Islet precursor cell (in vitro differentiated cells): ENCODE measurements at regions not wholly inside any gene's neighbourhood (a gene's known extent, or its start where the extent isn't known, plus 50 kb on each side); places are given as distances from the start of the nearest gene placed in this dataset.

ENCODE experiments used
- DNase-seq: peaks from one replicate; pipeline ENCODE4 v3.0.0-alpha.2; 2018

- DNase-seq, result no peak
These were observed 122.5 kb downstream of the DICER1 start for GRCh38 chr14:95034788-95035187.

GRCh38 chr14:95033682-95034632 is 123.4 kb downstream of the DICER1 start:
- DNase-seq, result no peak

- no peak for DNase-seq
These were observed 124.3 kb downstream of the DICER1 start for GRCh38 chr14:95033031-95033430.

- DNase-seq, result peak; percentile 40
These were observed 130.4 kb downstream of the DICER1 start for GRCh38 chr14:95026851-95027463.

GRCh38 chr14:95025941-95026340 is 131.4 kb downstream of the DICER1 start:
- DNase-seq, result peak; percentile 38

- DNase-seq, result peak; percentile 39
These were observed 132.1 kb downstream of the DICER1 start for GRCh38 chr14:95025218-95025617.

- no peak for DNase-seq
These were observed 132.9 kb downstream of the DICER1 start for GRCh38 chr14:95024380-95024779.

- peak; percentile 87 for DNase-seq
These were observed 133.4 kb downstream of the DICER1 start for GRCh38 chr14:95023886-95024285.

GRCh38 chr14:95023115-95023514 is 134.2 kb downstream of the DICER1 start:
- DNase-seq, result no peak

- DNase-seq, result no peak
These were observed 135.7 kb downstream of the DICER1 start for GRCh38 chr14:95021588-95021987.

- DNase-seq, result no peak
These were observed 138.5 kb downstream of the DICER1 start for GRCh38 chr14:95018821-95019220.

- peak; percentile 70 for DNase-seq
These were observed 142.3 kb downstream of the DICER1 start for GRCh38 chr14:95015046-95015445.

GRCh38 chr14:95014036-95014435 is 143.3 kb downstream of the DICER1 start:
- no peak for DNase-seq

- no peak for DNase-seq
These were observed 145.8 kb downstream of the DICER1 start for GRCh38 chr14:95011445-95012006.

- DNase-seq, result no peak
These were observed 148.7 kb downstream of the DICER1 start for GRCh38 chr14:95008445-95009217.

- no peak for DNase-seq
These were observed 149.4 kb downstream of the DICER1 start for GRCh38 chr14:95007921-95008320.

- DNase-seq, result no peak
These were observed 150.8 kb downstream of the DICER1 start for GRCh38 chr14:95006479-95006878.

GRCh38 chr14:95006051-95006450 is 151.3 kb downstream of the DICER1 start:
- no peak for DNase-seq

- DNase-seq, result no peak
These were observed 154.0 kb downstream of the DICER1 start for GRCh38 chr14:95003099-95003960.

- DNase-seq, result no peak
These were observed 158.6 kb downstream of the DICER1 start for GRCh38 chr14:94998685-94999084.

GRCh38 chr14:94998110-94998509 is 159.2 kb downstream of the DICER1 start:
- no peak for DNase-seq

- no peak for DNase-seq
These were observed 161.8 kb downstream of the DICER1 start for GRCh38 chr14:94995551-94995950.
